ENCODE measurements at regions not wholly inside any gene's neighbourhood (a gene's known extent, or its start where the extent isn't known, plus 50 kb on each side); places are given as distances from the start of the nearest gene placed in this dataset.

GRCh38 chr2:145112467-145112866 lies 592.5 kb upstream of the ZEB2 start:
- no peaks in the 10 kb centered on the region for H3K36me3 ChIP-seq (ENCODE audit: control insufficient read depth, insufficient read depth, low read length)
- H3K4me3 ChIP-seq (ENCODE audit: low read depth, low read length), result no peak overlapping the region
- no peak overlapping the region for H3K27ac ChIP-seq (ENCODE audit: low read depth, low read length)
- DNase-seq (ENCODE audit: low read depth in 4 of 6, low spot score in 6 of 6), result no peak
- H3K9me3 ChIP-seq (ENCODE audit: control insufficient read depth, insufficient read depth, low read length), result no peaks in the 10 kb centered on the region
- H3K27me3 ChIP-seq (ENCODE audit: control insufficient read depth, insufficient read depth, low read length), result no peaks in the 10 kb centered on the region
- no peaks in the 10 kb centered on the region for H3K4me1 ChIP-seq (ENCODE audit: control insufficient read depth, insufficient read depth, low read length)

GRCh38 chr2:145110668-145111356 lies 590.9 kb upstream of the ZEB2 start:
- no CpG with 5 or more reads among the region's 3 CpGs for WGBS (ENCODE audit: insufficient coverage)
- DNase-seq (ENCODE audit: low read depth in 4 of 6, low spot score in 6 of 6), result no peak
- Histone ChIP-seq H3K4me3 (ENCODE audit: low read depth, low read length) (no peak overlapping the region), H3K36me3 (ENCODE audit: control insufficient read depth, insufficient read depth, low read length) (no peaks in the 10 kb centered on the region), H3K9me3 (ENCODE audit: control insufficient read depth, insufficient read depth, low read length) (no peaks in the 10 kb centered on the region), H3K27me3 (ENCODE audit: control insufficient read depth, insufficient read depth, low read length) (no peaks in the 10 kb centered on the region), H3K4me1 (ENCODE audit: control insufficient read depth, insufficient read depth, low read length) (no peaks in the 10 kb centered on the region), H3K27ac (ENCODE audit: low read depth, low read length) (no peak overlapping the region)

GRCh38 chr2:145108959-145109710 lies 589.2 kb upstream of the ZEB2 start:
- Histone ChIP-seq H3K27me3 (ENCODE audit: control insufficient read depth, insufficient read depth, low read length) (no peaks in the 10 kb centered on the region), H3K4me1 (ENCODE audit: control insufficient read depth, insufficient read depth, low read length) (no peaks in the 10 kb centered on the region), H3K27ac (ENCODE audit: low read depth, low read length) (no peak overlapping the region), H3K36me3 (ENCODE audit: control insufficient read depth, insufficient read depth, low read length) (no peaks in the 10 kb centered on the region), H3K9me3 (ENCODE audit: control insufficient read depth, insufficient read depth, low read length) (no peaks in the 10 kb centered on the region), H3K4me3 (ENCODE audit: low read depth, low read length) (no peak overlapping the region)
- DNase-seq (ENCODE audit: low read depth in 4 of 6, low spot score in 6 of 6), result peak in 1 of 6 donors; percentile 2
- WGBS (ENCODE audit: insufficient coverage), result 89% methylated on average over 6 of the region's 9 CpGs

DNA sequence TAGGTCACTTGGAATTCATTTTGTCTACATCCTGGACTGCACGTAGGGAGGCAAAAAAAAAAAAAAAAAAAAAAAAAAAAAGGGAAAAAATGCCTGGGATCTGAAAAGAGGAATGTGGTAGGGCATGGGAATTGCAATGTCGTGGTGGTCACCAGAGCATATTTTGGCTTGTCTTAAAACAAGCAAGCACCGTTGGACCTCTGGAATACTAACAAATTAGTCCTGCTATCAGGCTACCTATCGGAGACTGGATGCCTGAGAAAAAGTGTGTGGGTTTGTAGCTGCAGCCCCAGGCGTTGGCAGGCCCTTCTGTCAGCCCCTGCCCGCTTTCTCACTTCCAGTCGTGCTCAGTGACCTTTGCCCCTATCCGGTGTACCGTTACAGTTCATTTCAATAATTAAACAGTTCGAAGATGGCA lies 588.5 kb upstream of the ZEB2 start:
- WGBS (ENCODE audit: insufficient coverage), result 83% methylated on average over 4 of the region's 10 CpGs
- no peak overlapping the region for H3K4me3 ChIP-seq (ENCODE audit: low read depth, low read length)
- H3K9me3 ChIP-seq (ENCODE audit: control insufficient read depth, insufficient read depth, low read length), result no peaks in the 10 kb centered on the region
- no peaks in the 10 kb centered on the region for H3K27me3 ChIP-seq (ENCODE audit: control insufficient read depth, insufficient read depth, low read length)
- no peaks in the 10 kb centered on the region for H3K4me1 ChIP-seq (ENCODE audit: control insufficient read depth, insufficient read depth, low read length)
- no peak for DNase-seq (ENCODE audit: low read depth in 4 of 6, low spot score in 6 of 6)
- H3K36me3 ChIP-seq (ENCODE audit: control insufficient read depth, insufficient read depth, low read length), result no peaks in the 10 kb centered on the region
- H3K27ac ChIP-seq (ENCODE audit: low read depth, low read length), result no peak overlapping the region

- DNase-seq (ENCODE audit: low read depth in 4 of 6, low spot score in 6 of 6), result no peak
- Histone ChIP-seq H3K4me3 (ENCODE audit: low read depth, low read length) (no peak overlapping the region), H3K27me3 (ENCODE audit: control insufficient read depth, insufficient read depth, low read length) (no peaks in the 10 kb centered on the region), H3K9me3 (ENCODE audit: control insufficient read depth, insufficient read depth, low read length) (no peaks in the 10 kb centered on the region), H3K36me3 (ENCODE audit: control insufficient read depth, insufficient read depth, low read length) (no peaks in the 10 kb centered on the region), H3K27ac (ENCODE audit: low read depth, low read length) (no peak overlapping the region), H3K4me1 (ENCODE audit: control insufficient read depth, insufficient read depth, low read length) (no peaks in the 10 kb centered on the region)
- WGBS (ENCODE audit: insufficient coverage), result 93% methylated on average over 2 of the region's 5 CpGs
Measured at GRCh38 chr2:145106293-145106692, 586.4 kb upstream of the ZEB2 start.

DNA sequence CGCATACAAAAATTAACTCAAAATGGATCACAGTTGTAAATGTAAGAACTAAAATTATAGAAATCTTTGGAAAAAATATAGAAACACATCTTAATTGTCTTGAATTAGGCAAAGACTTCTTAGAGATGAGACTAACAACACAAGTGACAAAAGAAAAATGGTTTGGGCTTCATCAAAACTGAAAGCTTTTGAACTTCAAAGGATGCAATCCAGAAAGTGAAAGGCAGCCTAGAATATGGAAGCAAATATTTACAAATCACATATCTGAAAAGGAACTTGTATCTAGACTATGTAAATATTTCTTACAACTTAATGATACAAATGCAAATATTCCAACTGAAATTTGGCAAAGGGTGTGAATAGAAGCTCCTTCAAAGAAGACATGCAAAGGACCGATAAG lies 582.8 kb upstream of the ZEB2 start:
- Histone ChIP-seq H3K36me3 (ENCODE audit: control insufficient read depth, insufficient read depth, low read length) (no peaks in the 10 kb centered on the region), H3K27ac (ENCODE audit: low read depth, low read length) (no peak overlapping the region), H3K27me3 (ENCODE audit: control insufficient read depth, insufficient read depth, low read length) (no peaks in the 10 kb centered on the region), H3K4me3 (ENCODE audit: low read depth, low read length) (no peak overlapping the region), H3K4me1 (ENCODE audit: control insufficient read depth, insufficient read depth, low read length) (no peaks in the 10 kb centered on the region), H3K9me3 (ENCODE audit: control insufficient read depth, insufficient read depth, low read length) (peaks cover 2% of the 10 kb centered on the region)
- DNase-seq (ENCODE audit: low read depth in 4 of 6, low spot score in 6 of 6), result no peak
- no CpG with 5 or more reads among the region's 2 CpGs for WGBS (ENCODE audit: insufficient coverage)

- Histone ChIP-seq H3K4me3 (ENCODE audit: low read depth, low read length) (no peak overlapping the region), H3K36me3 (ENCODE audit: control insufficient read depth, insufficient read depth, low read length) (no peaks in the 10 kb centered on the region), H3K9me3 (ENCODE audit: control insufficient read depth, insufficient read depth, low read length) (peaks cover 2% of the 10 kb centered on the region), H3K27ac (ENCODE audit: low read depth, low read length) (no peak overlapping the region), H3K27me3 (ENCODE audit: control insufficient read depth, insufficient read depth, low read length) (no peaks in the 10 kb centered on the region), H3K4me1 (ENCODE audit: control insufficient read depth, insufficient read depth, low read length) (no peaks in the 10 kb centered on the region)
- no CpG with 5 or more reads among the region's 1 CpG for WGBS (ENCODE audit: insufficient coverage)
- DNase-seq (ENCODE audit: low read depth in 4 of 6, low spot score in 6 of 6), result no peak
Measured at GRCh38 chr2:145100301-145100700, 580.4 kb upstream of the ZEB2 start.

DNA sequence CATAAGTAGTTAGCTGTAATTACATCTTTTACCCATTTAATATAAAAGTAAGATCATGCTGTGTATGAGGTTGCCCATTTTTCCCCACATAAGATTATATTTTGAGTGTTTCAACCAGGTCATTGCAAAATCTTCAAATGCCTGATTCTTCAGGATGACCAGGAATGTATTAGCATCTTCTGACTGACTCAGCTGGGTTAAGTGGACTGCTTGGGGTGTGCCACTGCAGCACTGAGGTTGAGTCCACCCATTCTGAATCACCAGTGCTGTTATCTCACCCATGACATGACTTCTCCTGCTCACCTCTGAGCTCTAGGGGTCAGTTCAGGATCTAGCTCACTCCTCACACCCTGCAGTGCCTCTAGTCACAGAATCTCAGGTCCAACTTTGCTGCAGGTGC lies 576.7 kb upstream of the ZEB2 start:
- H3K9me3 ChIP-seq (ENCODE audit: control insufficient read depth, insufficient read depth, low read length), result peaks cover 2% of the 10 kb centered on the region
- no peaks in the 10 kb centered on the region for H3K36me3 ChIP-seq (ENCODE audit: control insufficient read depth, insufficient read depth, low read length)
- no peak overlapping the region for H3K27ac ChIP-seq (ENCODE audit: low read depth, low read length)
- H3K27me3 ChIP-seq (ENCODE audit: control insufficient read depth, insufficient read depth, low read length), result no peaks in the 10 kb centered on the region
- no peaks in the 10 kb centered on the region for H3K4me1 ChIP-seq (ENCODE audit: control insufficient read depth, insufficient read depth, low read length)
- H3K4me3 ChIP-seq (ENCODE audit: low read depth, low read length), result no peak overlapping the region
- no peak for DNase-seq (ENCODE audit: low read depth in 4 of 6, low spot score in 6 of 6)

- DNase-seq (ENCODE audit: low read depth in 4 of 6, low spot score in 6 of 6), result no peak
- H3K27me3 ChIP-seq (ENCODE audit: control insufficient read depth, insufficient read depth, low read length), result no peaks in the 10 kb centered on the region
- no peaks in the 10 kb centered on the region for H3K36me3 ChIP-seq (ENCODE audit: control insufficient read depth, insufficient read depth, low read length)
- H3K4me3 ChIP-seq (ENCODE audit: low read depth, low read length), result no peak overlapping the region
- no peaks in the 10 kb centered on the region for H3K4me1 ChIP-seq (ENCODE audit: control insufficient read depth, insufficient read depth, low read length)
- WGBS (ENCODE audit: insufficient coverage), result no CpG with 5 or more reads among the region's 3 CpGs
- H3K9me3 ChIP-seq (ENCODE audit: control insufficient read depth, insufficient read depth, low read length), result no peaks in the 10 kb centered on the region
- H3K27ac ChIP-seq (ENCODE audit: low read depth, low read length), result no peak overlapping the region
Measured at GRCh38 chr2:145095641-145096435, 575.9 kb upstream of the ZEB2 start.
